ENCODE measurements at regions not wholly inside any gene's neighbourhood (a gene's known extent, or its start where the extent isn't known, plus 50 kb on each side); places are given as distances from the start of the nearest gene placed in this dataset.
"Not testable (repeated sequence)": the region's sequence is repeated elsewhere in the genome, so short reads cannot be mapped to it uniquely, and the experiment has no call there.

GRCh38 chr13:108074429-108074828, 140.9 kb downstream of the LIG4 start:
- not testable (repeated sequence) for DNase-seq

- DNase-seq, result no peak
Measured at GRCh38 chr13:108070925-108071324, 144.4 kb downstream of the LIG4 start.

- no peak for DNase-seq
Measured at GRCh38 chr13:108070491-108070890, 144.8 kb downstream of the LIG4 start.

GRCh38 chr13:108069521-108070210, 145.7 kb downstream of the LIG4 start:
- DNase-seq, result no peak

GRCh38 chr13:108064372-108064771, 151.0 kb downstream of the LIG4 start:
- DNase-seq, result not testable (repeated sequence)

GRCh38 chr13:108060111-108060510, 155.2 kb downstream of the LIG4 start:
- DNase-seq, result no peak

- DNase-seq, result no peak
Measured at GRCh38 chr13:108056278-108056677, 159.1 kb downstream of the LIG4 start.

GRCh38 chr13:108049211-108049610, 166.1 kb downstream of the LIG4 start:
- no peak for DNase-seq

GRCh38 chr13:108044954-108045353, 170.4 kb downstream of the LIG4 start:
- DNase-seq, result no peak

GRCh38 chr13:108042866-108043265, 172.5 kb downstream of the LIG4 start:
- not testable (repeated sequence) for DNase-seq

GRCh38 chr13:108037348-108037747, 178.0 kb downstream of the LIG4 start:
- no peak for DNase-seq

GRCh38 chr13:108036411-108036932, 178.9 kb downstream of the LIG4 start:
- DNase-seq, result no peak

- no peak for DNase-seq
Measured at GRCh38 chr13:108034909-108035410, 180.4 kb downstream of the LIG4 start.

- DNase-seq, result no peak
Measured at GRCh38 chr13:108033800-108034707, 181.3 kb downstream of the LIG4 start.

GRCh38 chr13:108031865-108032264, 183.5 kb downstream of the LIG4 start:
- DNase-seq, result no peak

- DNase-seq, result no peak
Measured at GRCh38 chr13:108030769-108031168, 184.6 kb downstream of the LIG4 start.

- DNase-seq, result no peak
Measured at GRCh38 chr13:108026680-108027410, 188.5 kb downstream of the LIG4 start.

GRCh38 chr13:108020027-108020426, 195.3 kb downstream of the LIG4 start:
- DNase-seq, result no peak

GRCh38 chr13:108018371-108018870, 196.9 kb downstream of the LIG4 start:
- DNase-seq, result no peak

GRCh38 chr13:108006619-108007018, 208.7 kb downstream of the LIG4 start:
- DNase-seq, result no peak

GRCh38 chr13:108005231-108005630, 210.1 kb downstream of the LIG4 start:
- no peak for DNase-seq

- no peak for DNase-seq
Measured at GRCh38 chr13:108003626-108004025, 211.7 kb downstream of the LIG4 start.

GRCh38 chr13:108000998-108001397, 214.3 kb downstream of the LIG4 start:
- DNase-seq, result no peak

Measured in NCI-H446 treated with DMSO at 0.1 percent for 48 hours (cell line).